ENCODE measurements at regions not wholly inside any gene's neighbourhood (a gene's known extent, or its start where the extent isn't known, plus 50 kb on each side); places are given as distances from the start of the nearest gene placed in this dataset.

GRCh38 chr21:38740090-38740489 is 65.6 kb upstream of the ETS2 start:
- CTCF ChIA-PET = no interaction called here
- no peak overlapping the region for H3K4me3 ChIP-seq (ENCODE audit: low read depth, low read length)
- DNase-seq (ENCODE audit: low read depth) = no peak
- no peaks in the 10 kb centered on the region for H3K36me3 ChIP-seq (ENCODE audit: control insufficient read depth, insufficient read depth, low read length)
- POLR2A ChIA-PET = no interaction called here
- H3K27me3 ChIP-seq (ENCODE audit: control insufficient read depth, insufficient read depth, low read length) = no peaks in the 10 kb centered on the region
- no peak for TF ChIP-seq CTCF (IDR thresholded peaks at IDR 0.05; ENCODE audit: insufficient read depth, low read depth, low read length)

- no peaks in the 10 kb centered on the region for H3K36me3 ChIP-seq (ENCODE audit: control insufficient read depth, insufficient read depth, low read length)
- no peak overlapping the region for H3K4me3 ChIP-seq (ENCODE audit: low read depth, low read length)
- no peak for DNase-seq (ENCODE audit: low read depth)
- ChIA-PET POLR2A (no interaction called here), CTCF (interaction anchor here (0.7 to 1.9 kb wide), 4 partner anchors 10 to 385 kb away, joined by 3 to 5 read pairs (median 3); no protein-coding TSS in a partner anchor)
- H3K27me3 ChIP-seq (ENCODE audit: control insufficient read depth, insufficient read depth, low read length) = no peaks in the 10 kb centered on the region
- TF ChIP-seq CTCF (IDR thresholded peaks at IDR 0.05; ENCODE audit: insufficient read depth, low read depth, low read length) = no peak
These were observed 64.4 kb upstream of the ETS2 start for GRCh38 chr21:38741092-38741949.

- Histone ChIP-seq H3K4me3 (ENCODE audit: low read depth, low read length) (no peak overlapping the region), H3K36me3 (ENCODE audit: control insufficient read depth, insufficient read depth, low read length) (no peaks in the 10 kb centered on the region), H3K27me3 (ENCODE audit: control insufficient read depth, insufficient read depth, low read length) (no peaks in the 10 kb centered on the region)
- TF ChIP-seq CTCF (IDR thresholded peaks at IDR 0.05; ENCODE audit: insufficient read depth, low read depth, low read length) = no peak
- DNase-seq (ENCODE audit: low read depth) = no peak
- ChIA-PET CTCF (interaction anchor here (1.0 to 1.9 kb wide), 2 partner anchors 66 to 384 kb away, joined by 3 to 5 read pairs; no protein-coding TSS in a partner anchor), POLR2A (no interaction called here)
These were observed 63.8 kb upstream of the ETS2 start for GRCh38 chr21:38741950-38742256.

- CTCF ChIA-PET = interaction anchor here (1.9 kb wide), 1 partner anchor 384 kb away, joined by 5 read pairs; no protein-coding TSS in a partner anchor
- Histone ChIP-seq H3K36me3 (ENCODE audit: control insufficient read depth, insufficient read depth, low read length) (no peaks in the 10 kb centered on the region), H3K27me3 (ENCODE audit: control insufficient read depth, insufficient read depth, low read length) (no peaks in the 10 kb centered on the region), H3K4me3 (ENCODE audit: low read depth, low read length) (no peak overlapping the region)
- TF ChIP-seq CTCF (IDR thresholded peaks at IDR 0.05; ENCODE audit: insufficient read depth, low read depth, low read length) = no peak
- POLR2A ChIA-PET = no interaction called here
- no peak for DNase-seq (ENCODE audit: low read depth)
These were observed 63.0 kb upstream of the ETS2 start for GRCh38 chr21:38742580-38743260.

GRCh38 chr21:38743772-38744529 is 61.8 kb upstream of the ETS2 start:
- no peak for DNase-seq (ENCODE audit: low read depth)
- Histone ChIP-seq H3K27me3 (ENCODE audit: control insufficient read depth, insufficient read depth, low read length) (no peaks in the 10 kb centered on the region), H3K4me3 (ENCODE audit: low read depth, low read length) (no peak overlapping the region), H3K36me3 (ENCODE audit: control insufficient read depth, insufficient read depth, low read length) (no peaks in the 10 kb centered on the region)
- TF ChIP-seq CTCF (IDR thresholded peaks at IDR 0.05; ENCODE audit: insufficient read depth, low read depth, low read length) = no peak
- CTCF ChIA-PET = interaction anchor here (0.6 to 1.7 kb wide), 6 partner anchors 9 to 394 kb away, joined by 3 to 4 read pairs (median 3); no protein-coding TSS in a partner anchor
- POLR2A ChIA-PET = no interaction called here

All from BJ (cell line).